ENCODE measurements at regions not wholly inside any gene's neighbourhood (a gene's known extent, or its start where the extent isn't known, plus 50 kb on each side); places are given as distances from the start of the nearest gene placed in this dataset.

GRCh38 chr17:13321951-13322701 is 279.6 kb downstream of the HS3ST3A1 start:
- ATAC-seq, result no peak
- intact Hi-C loops (cut with micrococcal nuclease), result no loop called here
- no peak for DNase-seq

- no peak for DNase-seq
- intact Hi-C loops (cut with micrococcal nuclease), result no loop called here
- ATAC-seq, result peak; percentile 74
These were observed 281.5 kb downstream of the HS3ST3A1 start for GRCh38 chr17:13320046-13320785.

GRCh38 chr17:13316657-13317056 is 285.1 kb downstream of the HS3ST3A1 start:
- ATAC-seq (no peak), DNase-seq (no peak)
- intact Hi-C loops (cut with micrococcal nuclease), result no loop called here

- intact Hi-C loops (cut with micrococcal nuclease), result no loop called here
- no peak for ATAC-seq
- DNase-seq, result no peak
These were observed 290.4 kb downstream of the HS3ST3A1 start for GRCh38 chr17:13311306-13311705.

DNA sequence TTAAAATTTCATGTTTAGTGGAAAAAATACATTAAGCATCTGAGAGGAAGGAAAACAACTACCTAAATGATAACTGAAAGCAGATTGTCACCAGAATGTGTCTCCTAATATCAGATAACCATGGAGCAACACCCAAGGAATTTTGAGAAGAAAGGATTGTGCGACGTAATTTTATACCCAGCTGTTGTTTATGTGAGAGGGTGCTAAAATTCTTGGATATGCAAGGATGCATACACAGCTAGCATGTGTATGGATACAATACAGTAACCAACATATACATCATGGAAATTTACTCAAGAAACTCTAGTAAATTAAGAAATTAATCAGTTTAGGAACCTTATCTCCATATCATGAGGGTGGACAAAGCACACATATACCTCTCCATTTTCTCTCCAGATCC is 290.9 kb downstream of the HS3ST3A1 start:
- intact Hi-C loops (cut with micrococcal nuclease), result no loop called here
- DNase-seq (no peak), ATAC-seq (no peak)

- intact Hi-C loops (cut with micrococcal nuclease), result no loop called here
- no peak for DNase-seq
- ATAC-seq, result peak; percentile 47
These were observed 288.6 kb upstream of the ELAC2 start for GRCh38 chr17:13306310-13306962.

GRCh38 chr17:13302983-13303382 is 285.2 kb upstream of the ELAC2 start:
- ATAC-seq (no peak), DNase-seq (no peak)
- intact Hi-C loops (cut with micrococcal nuclease), result no loop called here

DNA sequence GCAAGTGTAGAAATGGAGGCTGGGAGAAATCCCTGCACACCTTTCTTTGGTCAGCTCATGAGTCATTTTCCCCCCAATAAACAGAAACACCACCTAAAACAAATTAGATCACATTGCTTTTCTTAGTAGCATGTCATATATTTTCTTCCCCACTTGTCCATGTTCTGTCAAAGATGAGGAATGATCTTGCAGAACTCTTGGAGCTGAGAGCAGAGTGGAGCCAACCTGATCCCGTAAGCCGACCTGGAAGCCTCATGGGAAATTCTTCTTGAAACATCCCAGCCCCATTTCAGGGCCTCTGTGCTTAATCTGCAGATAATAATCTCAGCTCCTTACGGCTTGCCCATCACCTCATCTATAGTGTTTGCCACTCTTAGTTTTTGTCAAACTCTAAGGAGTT is 284.6 kb upstream of the ELAC2 start:
- DNase-seq (no peak), ATAC-seq (no peak)
- intact Hi-C loops (cut with micrococcal nuclease), result no loop called here

GRCh38 chr17:13297183-13297582 is 279.4 kb upstream of the ELAC2 start:
- intact Hi-C loops (cut with micrococcal nuclease), result no loop called here
- ATAC-seq, result peak; percentile 70

GRCh38 chr17:13293421-13293820 is 275.6 kb upstream of the ELAC2 start:
- DNase-seq (no peak), ATAC-seq (no peak)
- intact Hi-C loops (cut with micrococcal nuclease), result no loop called here

More at GRCh38 chr17:13297183-13297582, 279.4 kb upstream of the ELAC2 start:
- no peak for DNase-seq

DNA sequence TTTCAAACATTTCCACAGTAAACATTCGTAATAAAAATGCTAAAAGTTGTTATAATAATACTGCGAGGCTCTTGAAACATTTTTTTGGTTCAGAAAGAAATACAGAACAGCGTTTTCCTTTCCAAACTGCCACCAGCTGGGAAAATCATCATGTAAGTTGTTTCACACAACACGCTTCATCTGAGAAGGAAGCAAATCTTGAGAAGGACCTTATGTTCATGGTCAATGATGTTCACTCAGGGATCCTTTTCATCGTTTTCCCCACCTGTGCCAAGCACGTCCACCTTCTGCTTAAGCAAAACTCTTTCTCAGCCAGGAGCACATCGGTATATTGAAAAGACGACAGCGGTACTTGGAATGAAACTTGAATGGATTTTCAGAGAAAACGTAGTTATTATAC is 274.5 kb upstream of the ELAC2 start:
- DNase-seq (no peak), ATAC-seq (no peak)
- intact Hi-C loops (cut with micrococcal nuclease), result no loop called here

- ATAC-seq, result no peak
- DNase-seq, result no peak
- intact Hi-C loops (cut with micrococcal nuclease), result no loop called here
These were observed 270.4 kb upstream of the ELAC2 start for GRCh38 chr17:13288248-13288647.

GRCh38 chr17:13287226-13287625 is 269.4 kb upstream of the ELAC2 start:
- intact Hi-C loops (cut with micrococcal nuclease), result no loop called here

GRCh38 chr17:13283606-13284005 is 265.8 kb upstream of the ELAC2 start:
- no peak for ATAC-seq

More at GRCh38 chr17:13287226-13287625, 269.4 kb upstream of the ELAC2 start:
- ATAC-seq, result no peak
- no peak for DNase-seq

GRCh38 chr17:13281626-13282025 is 263.8 kb upstream of the ELAC2 start:
- intact Hi-C loops (cut with micrococcal nuclease), result no loop called here
- ATAC-seq (no peak), DNase-seq (no peak)

More at GRCh38 chr17:13283606-13284005, 265.8 kb upstream of the ELAC2 start:
- intact Hi-C loops (cut with micrococcal nuclease), result no loop called here
- no peak for DNase-seq

- DNase-seq, result no peak
- intact Hi-C loops (cut with micrococcal nuclease), result no loop called here
These were observed 256.0 kb upstream of the ELAC2 start for GRCh38 chr17:13273806-13274205.

DNA sequence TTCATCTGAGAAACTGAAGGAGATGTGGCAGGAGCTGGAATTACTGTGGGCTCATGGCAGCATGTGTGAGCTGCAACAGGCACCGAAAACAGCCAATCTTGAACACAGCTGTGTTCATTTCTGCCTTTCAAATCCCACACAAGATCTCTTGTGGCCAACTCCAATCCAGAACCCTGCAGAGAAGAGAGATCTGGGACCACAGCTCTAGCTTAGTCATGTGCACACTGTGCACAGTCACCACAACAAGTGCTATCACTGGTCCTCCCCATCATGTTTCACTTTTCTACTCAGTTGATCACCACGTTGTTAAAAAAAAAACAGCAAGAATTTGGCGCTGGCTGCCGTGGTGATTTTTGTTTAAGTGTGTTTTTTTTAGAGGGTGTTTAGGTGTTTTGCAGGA is 254.5 kb upstream of the ELAC2 start:
- intact Hi-C loops (cut with micrococcal nuclease), result no loop called here
- ATAC-seq (no peak), DNase-seq (no peak)

More at GRCh38 chr17:13273806-13274205, 256.0 kb upstream of the ELAC2 start:
- ATAC-seq, result no peak

GRCh38 chr17:13268791-13269595 is 251.2 kb upstream of the ELAC2 start:
- no peak for ATAC-seq
- DNase-seq, result no peak
- intact Hi-C loops (cut with micrococcal nuclease), result no loop called here

DNA sequence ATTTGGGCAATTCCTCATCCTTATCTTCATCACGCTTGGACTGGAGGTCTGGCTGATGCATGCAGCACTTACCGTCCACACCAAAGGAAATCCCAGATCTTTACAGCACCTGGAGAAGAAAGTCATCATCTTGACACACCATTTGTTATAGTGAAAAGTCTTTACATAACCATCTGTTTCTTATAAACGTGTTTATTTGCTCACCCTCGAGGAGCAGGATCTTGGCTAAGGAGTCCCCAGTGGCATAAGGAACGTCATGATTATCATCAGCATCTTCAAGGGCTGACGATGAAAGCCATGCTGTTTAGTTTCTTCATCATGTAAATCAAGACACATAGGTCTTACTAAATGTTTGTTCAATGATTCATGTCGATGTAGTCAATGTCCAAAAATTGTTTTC is 248.8 kb upstream of the ELAC2 start:
- intact Hi-C loops (cut with micrococcal nuclease), result no loop called here
- ATAC-seq, result no peak
- DNase-seq, result no peak
